ENCODE measurements at regions not wholly inside any gene's neighbourhood (a gene's known extent, or its start where the extent isn't known, plus 50 kb on each side); places are given as distances from the start of the nearest gene placed in this dataset.
"Not testable (repeated sequence)": the region's sequence is repeated elsewhere in the genome, so short reads cannot be mapped to it uniquely, and the experiment has no call there.

DNA sequence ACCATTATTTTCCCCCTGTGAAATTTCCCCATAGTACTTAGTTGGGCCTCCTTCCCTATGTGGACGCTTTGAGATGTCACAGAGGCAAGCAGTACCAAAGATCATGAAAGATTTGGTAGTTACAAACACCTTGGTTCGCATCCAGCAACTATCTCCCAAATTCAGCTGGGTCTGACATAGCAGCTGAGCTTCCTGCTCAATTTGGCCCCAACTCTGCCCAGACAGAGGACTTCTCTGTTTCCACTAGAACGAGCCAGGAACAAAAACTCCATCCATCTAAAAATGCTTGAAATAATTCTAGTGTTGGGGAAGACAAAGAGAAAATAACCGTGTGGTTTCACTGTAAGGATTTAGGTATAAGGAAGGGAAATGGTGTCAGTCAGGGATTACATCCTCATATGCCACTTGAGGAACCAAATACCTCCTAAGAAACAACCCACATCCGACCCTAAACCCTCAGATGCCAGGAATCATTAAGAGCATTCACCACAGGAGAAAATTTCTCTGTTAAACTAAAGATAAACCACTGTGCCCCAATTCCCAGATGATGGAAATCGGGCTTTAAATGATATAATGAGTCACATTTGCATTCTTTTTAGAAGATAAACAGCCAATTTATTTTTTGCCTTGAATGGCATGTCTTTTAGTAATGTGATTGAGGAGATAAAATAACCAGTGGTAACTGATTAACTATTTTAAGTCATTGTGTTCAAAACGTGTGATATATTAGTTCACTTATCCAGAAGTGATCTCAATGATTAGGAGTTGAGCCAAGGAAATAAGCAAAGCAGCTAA lies 103.7 kb upstream of the IFNG-AS1 start:
- peaks cover 15% of the 10 kb centered on the region for H3K4me1 Mint-ChIP-seq
- no peak overlapping the region for H3K27ac Mint-ChIP-seq
- no peaks in the 10 kb centered on the region for H3K9me3 Mint-ChIP-seq
- no peak overlapping the region for H3K4me3 Mint-ChIP-seq
- H3K27me3 Mint-ChIP-seq = no peaks in the 10 kb centered on the region
- H3K36me3 Mint-ChIP-seq = no peaks in the 10 kb centered on the region

DNA sequence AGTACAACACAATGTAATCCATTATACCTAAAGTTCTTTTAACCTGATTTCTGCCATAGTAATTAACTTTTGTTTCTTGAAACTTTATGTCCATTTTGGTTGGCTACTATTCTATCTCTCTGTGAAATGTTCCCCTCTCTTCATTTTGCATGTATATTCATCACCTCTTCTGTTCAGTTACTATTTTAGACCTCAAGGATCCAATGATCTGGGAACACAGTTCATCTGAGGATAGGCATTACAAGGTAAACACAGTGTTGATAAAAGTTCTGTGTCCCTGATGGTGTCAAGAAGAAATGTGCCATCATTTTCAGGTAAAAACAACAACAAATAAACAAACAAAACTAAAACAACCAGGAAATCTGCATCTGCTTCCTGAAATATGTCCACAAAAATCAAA lies 102.2 kb upstream of the IFNG-AS1 start:
- H3K36me3 Mint-ChIP-seq = no peaks in the 10 kb centered on the region
- H3K27ac Mint-ChIP-seq = no peak overlapping the region
- no peaks in the 10 kb centered on the region for H3K27me3 Mint-ChIP-seq

DNA sequence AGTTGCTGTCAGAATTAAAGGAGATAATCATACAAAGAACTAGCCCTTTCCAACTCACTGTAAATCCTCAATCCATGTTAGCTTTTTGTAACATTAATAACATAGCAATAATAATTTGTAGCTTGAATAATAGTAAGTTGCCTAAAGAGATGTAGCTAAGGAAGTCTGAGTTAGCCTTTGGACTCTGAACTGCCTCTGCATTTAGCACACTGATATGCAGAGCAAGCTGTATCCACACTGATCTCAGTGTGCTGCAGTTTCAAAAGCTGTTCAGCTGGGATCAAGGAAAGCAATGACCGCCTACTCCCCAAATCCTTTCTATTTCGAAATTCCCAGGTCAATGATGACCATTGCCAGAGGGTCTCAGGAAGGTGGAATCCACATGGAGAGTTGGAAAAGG lies 99.3 kb upstream of the IFNG-AS1 start:
- H3K36me3 Mint-ChIP-seq = no peaks in the 10 kb centered on the region
- no peak overlapping the region for H3K4me3 Mint-ChIP-seq
- peaks cover 15% of the 10 kb centered on the region for H3K4me1 Mint-ChIP-seq
- no peaks in the 10 kb centered on the region for H3K9me3 Mint-ChIP-seq
- H3K27me3 Mint-ChIP-seq = no peaks in the 10 kb centered on the region
- H3K27ac Mint-ChIP-seq = no peak overlapping the region

More for the DNA sequence above, 102.2 kb upstream of the IFNG-AS1 start:
- Mint-ChIP-seq H3K9me3 (no peaks in the 10 kb centered on the region), H3K4me3 (no peak overlapping the region), H3K4me1 (peaks cover 20% of the 10 kb centered on the region)

DNA sequence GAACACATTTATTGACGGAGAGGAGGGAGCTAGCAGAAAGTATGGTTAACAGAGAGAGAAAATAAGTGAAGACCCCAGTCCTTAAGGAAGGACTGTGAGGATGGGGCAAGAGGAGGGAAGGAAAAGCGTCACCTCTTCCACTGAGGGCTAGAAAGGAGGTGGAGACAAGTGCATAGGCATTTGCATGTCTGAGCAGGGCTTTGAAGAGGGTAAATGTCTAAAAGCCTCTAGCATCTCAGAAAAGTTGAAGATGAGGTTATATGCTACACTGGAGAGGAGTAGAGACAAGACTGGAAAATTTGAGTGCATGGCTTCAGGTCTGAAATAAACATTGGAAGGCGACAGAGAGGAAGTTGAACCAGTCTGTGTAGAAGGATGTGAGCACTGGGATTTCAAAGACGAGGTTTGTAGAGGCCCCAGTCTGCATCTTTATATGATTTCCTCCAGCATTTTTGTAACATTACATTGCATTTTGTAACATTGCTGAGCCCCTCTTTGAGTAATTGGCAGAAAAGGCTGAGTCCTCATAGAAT lies 98.5 kb upstream of the IFNG-AS1 start:
- Mint-ChIP-seq H3K4me3 (no peak overlapping the region), H3K36me3 (no peaks in the 10 kb centered on the region), H3K9me3 (no peaks in the 10 kb centered on the region), H3K4me1 (peaks cover 15% of the 10 kb centered on the region), H3K27ac (no peak overlapping the region), H3K27me3 (no peaks in the 10 kb centered on the region)

DNA sequence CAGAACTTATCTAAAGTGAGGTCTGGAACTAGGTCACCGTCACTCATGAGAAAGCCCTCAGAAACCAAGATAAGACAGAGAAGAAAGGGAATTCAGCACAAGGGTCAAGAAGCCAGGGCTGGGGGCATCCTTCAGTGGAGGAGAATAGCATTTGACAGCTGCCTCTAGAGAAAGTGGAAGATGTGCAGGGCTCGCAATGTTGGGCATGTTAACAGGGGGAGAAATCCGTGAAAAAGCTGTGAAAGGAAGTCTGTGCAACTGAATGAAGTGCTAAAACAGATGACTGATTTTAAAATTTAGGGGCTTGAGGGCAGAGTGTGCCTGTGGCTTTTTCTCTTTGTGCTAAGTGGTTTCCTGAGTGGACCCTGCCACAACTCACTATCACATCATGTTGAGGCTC lies 97.7 kb upstream of the IFNG-AS1 start:
- Mint-ChIP-seq H3K36me3 (no peaks in the 10 kb centered on the region), H3K4me3 (no peak overlapping the region), H3K4me1 (peaks cover 15% of the 10 kb centered on the region), H3K27ac (no peak overlapping the region), H3K27me3 (no peaks in the 10 kb centered on the region), H3K9me3 (peaks cover 4% of the 10 kb centered on the region)

DNA sequence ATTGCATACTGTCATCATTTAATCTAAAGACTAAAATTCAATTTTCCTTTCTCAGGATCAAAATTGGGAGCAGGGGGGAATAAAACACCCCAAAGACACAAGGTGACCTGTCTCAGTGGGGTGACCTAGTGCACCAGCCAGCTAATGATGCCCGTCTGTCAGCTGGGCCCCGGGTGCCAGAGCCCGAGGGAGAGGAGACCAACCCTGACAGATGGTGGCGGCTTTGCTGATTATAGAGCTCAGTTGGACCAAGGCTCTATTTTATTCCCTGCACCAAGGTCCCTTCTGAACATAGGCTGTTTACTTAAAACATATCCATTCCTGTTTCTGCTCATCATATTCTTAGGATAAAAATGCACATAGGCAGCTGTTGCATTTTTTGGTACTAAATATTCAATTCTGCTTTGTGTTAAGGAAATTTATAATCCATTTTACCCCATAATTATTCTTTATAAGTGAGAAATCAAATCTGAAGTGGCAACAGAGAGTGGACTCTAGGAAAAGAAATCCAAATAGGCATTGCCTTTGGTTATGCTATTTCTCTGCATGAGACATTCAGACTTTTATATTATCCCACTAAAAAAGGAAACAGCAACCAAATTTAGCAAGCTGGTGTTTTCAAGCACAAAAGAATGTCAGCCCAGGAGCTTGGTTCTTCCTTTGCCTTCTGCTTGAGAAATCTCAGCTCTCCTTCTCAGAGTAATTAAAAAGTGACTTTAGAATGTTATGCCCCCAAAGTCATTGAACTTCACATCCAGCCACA lies 96.8 kb upstream of the IFNG-AS1 start:
- Mint-ChIP-seq H3K4me3 (no peak overlapping the region), H3K36me3 (no peaks in the 10 kb centered on the region), H3K9me3 (peaks cover 4% of the 10 kb centered on the region), H3K27me3 (no peaks in the 10 kb centered on the region), H3K27ac (no peak overlapping the region), H3K4me1 (peaks cover 15% of the 10 kb centered on the region)

DNA sequence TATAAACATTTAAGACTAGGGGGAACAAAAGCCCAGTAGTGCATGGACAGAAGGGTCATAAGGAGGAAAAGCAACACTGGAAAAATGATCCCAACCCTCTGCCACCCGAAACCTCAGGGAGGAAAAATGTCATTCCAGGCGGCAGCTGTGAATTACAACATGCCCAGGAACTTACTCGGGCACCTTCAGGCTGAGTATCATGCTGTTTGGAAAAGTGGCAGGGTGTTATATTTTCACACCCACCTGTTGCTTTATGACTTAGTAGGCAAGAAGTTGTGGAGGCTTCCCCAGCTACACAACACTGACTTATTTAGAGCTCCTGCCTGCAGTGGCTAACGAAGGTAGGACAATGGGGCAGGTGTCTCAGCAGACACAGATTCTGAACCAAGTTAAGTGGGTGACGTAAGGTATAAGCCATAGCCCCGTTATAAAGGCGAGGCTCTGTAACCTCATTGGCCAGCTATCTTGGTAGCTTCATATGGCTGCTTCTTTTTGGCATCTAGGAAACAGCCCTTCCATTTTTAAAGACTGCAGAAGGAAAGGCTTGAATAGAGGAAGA lies 96.1 kb upstream of the IFNG-AS1 start:
- peaks cover 20% of the 10 kb centered on the region for H3K4me1 Mint-ChIP-seq
- H3K27me3 Mint-ChIP-seq = no peaks in the 10 kb centered on the region
- no peak overlapping the region for H3K27ac Mint-ChIP-seq
- no peaks in the 10 kb centered on the region for H3K36me3 Mint-ChIP-seq
- no peak overlapping the region for H3K4me3 Mint-ChIP-seq
- peaks cover 4% of the 10 kb centered on the region for H3K9me3 Mint-ChIP-seq

DNA sequence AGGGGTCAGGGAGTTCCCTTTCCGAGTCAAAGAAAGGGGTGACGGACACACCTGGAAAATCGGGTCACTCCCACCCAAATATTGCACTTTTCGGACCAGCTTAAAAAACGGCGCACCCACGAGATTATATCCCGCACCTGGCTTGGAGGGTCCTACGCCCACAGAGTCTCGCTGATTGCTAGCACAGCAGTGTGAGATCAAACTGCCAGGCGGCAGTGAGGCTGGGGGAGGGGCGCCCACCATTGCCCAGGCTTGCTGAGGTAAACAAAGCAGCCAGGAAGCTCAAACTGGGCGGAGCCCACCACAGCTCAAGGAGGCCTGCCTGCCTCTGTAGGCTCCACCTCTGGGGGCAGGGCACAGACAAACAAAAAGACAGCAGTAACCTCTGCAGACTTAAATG lies 88.8 kb upstream of the IFNG-AS1 start:
- H3K27ac Mint-ChIP-seq, H3K9me3 Mint-ChIP-seq, H3K36me3 Mint-ChIP-seq, H3K27me3 Mint-ChIP-seq: not testable (repeated sequence)
- Mint-ChIP-seq H3K4me1 (peaks cover 23% of the 10 kb centered on the region), H3K4me3 (peak overlapping the region; percentile 3)

DNA sequence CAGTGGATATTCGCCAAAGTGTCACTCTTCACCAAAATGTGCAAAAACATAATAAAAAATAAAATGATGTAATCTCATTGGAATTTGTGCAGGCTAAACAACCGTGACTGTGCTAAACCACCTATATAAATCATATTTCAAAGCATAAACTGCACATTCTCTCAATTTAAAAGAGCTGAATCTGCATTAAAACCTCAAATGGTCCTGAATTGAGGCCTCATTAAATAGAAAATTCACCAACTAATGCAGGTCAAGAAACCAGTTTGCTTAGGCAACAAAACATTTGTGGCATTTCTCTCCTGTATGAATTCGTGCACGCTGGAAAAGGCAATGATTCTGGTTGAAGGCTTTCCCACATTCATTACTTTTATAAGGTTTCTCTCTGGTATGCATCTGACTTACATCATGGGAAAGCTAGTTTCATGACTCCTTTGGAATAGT lies 80.1 kb upstream of the IFNG-AS1 start:
- Mint-ChIP-seq H3K9me3 (no peaks in the 10 kb centered on the region), H3K4me3 (no peak overlapping the region), H3K36me3 (no peaks in the 10 kb centered on the region), H3K27me3 (no peaks in the 10 kb centered on the region), H3K27ac (no peak overlapping the region), H3K4me1 (no peaks in the 10 kb centered on the region)

DNA sequence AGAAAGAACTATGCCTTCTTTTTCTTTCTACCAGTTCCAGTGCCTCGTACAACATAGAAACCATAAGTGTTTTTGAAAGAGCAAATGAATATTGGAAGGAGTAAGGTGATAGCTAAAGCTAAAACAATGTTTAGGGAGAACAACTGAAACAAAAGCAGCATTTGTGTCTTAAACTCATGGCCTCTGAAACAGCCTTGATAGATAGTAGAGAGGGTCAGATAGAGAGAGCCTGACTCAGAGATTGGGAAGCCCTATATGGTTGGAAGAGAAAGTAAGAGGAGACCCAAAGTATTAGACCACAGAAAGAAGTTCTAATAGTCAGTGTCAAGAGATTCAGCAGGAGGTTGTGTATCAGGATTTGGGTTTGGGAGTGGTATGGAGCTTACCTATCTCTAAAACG lies 79.6 kb upstream of the IFNG-AS1 start:
- no peak overlapping the region for H3K27ac Mint-ChIP-seq

DNA sequence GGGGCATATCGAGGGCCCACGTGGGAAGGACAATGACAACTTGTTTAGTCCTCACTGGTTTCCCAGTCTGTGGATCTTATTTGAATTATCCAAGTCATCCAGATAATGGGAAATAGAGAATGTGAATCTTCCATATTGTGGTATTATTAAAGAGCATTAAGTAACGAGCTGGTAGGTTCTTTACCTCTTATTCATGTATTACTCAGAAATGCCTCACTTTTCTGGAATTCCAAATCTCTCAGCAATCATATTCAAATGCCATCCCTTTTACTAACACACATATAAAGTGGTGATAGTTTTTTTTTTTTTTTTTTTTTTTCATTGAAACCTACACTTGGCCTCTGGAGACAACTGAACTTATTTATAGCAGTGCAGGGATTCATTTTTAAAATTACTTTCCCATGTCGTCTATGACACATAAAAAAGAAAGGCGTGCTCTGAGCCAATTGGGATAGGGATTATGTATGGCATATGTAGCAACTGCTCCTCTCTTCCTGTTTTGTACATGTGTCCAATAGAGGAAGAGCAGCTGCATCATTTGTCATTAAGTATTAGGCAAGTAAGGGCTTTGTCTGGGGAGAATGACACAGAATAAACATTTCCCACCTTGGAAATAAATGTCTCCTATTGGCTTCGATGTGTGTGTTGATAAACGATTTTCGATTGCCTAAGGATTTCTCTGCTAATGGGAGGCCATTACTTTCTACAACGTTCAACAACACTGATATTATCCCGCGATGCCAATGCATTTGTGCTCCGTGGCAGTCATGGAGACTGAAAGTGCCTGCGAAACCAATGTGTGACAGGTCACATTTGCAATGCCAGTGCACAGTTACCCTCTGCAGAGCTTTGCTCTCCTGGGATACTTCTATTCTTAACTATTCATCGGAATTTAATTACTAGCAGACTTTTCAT lies 78.6 kb upstream of the IFNG-AS1 start:
- no peaks in the 10 kb centered on the region for H3K27me3 Mint-ChIP-seq
- H3K4me1 Mint-ChIP-seq = no peaks in the 10 kb centered on the region
- no peaks in the 10 kb centered on the region for H3K9me3 Mint-ChIP-seq
- no peak overlapping the region for H3K27ac Mint-ChIP-seq
- no peaks in the 10 kb centered on the region for H3K36me3 Mint-ChIP-seq
- H3K4me3 Mint-ChIP-seq = no peak overlapping the region

More for the DNA sequence above, 79.6 kb upstream of the IFNG-AS1 start:
- Mint-ChIP-seq H3K4me1 (no peaks in the 10 kb centered on the region), H3K9me3 (no peaks in the 10 kb centered on the region), H3K27me3 (no peaks in the 10 kb centered on the region), H3K4me3 (no peak overlapping the region), H3K36me3 (no peaks in the 10 kb centered on the region)

DNA sequence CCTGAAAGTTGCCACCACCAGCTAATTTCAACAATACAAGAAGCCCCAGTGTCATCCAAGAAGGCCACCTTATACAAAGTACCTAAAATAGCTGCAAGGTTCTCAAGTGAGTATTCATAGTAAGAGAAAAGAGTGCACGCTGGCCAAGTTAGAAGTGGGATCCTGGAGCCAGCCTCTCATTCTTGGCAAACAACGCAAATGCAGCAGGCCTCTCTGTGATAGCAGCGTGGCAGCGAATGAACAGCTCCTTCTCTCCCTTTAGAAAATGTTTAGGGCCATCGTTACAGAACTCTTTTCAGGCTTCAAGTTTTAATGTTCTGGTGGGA lies 78.0 kb upstream of the IFNG-AS1 start:
- Mint-ChIP-seq H3K4me3 (no peak overlapping the region), H3K27ac (no peak overlapping the region), H3K4me1 (no peaks in the 10 kb centered on the region), H3K36me3 (no peaks in the 10 kb centered on the region), H3K27me3 (no peaks in the 10 kb centered on the region), H3K9me3 (no peaks in the 10 kb centered on the region)

DNA sequence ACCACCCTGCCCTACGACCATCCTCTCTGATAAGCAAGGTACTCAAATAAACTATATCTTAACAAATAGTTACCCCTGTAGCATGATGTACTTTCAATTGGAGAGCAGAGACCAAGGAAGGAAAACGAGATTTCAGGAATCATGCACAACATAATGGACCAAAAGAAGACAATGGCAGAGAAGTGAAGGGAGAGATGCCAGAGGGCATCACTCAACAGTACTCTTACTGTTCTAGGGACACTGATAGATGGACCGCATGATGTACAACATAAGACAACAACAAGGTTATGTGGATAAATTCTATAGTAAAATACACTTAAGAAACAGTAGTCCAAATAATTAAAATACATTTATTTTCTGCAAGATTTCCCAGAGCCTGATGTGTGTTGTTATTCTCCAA lies 77.5 kb upstream of the IFNG-AS1 start:
- Mint-ChIP-seq H3K4me1 (no peaks in the 10 kb centered on the region), H3K9me3 (no peaks in the 10 kb centered on the region), H3K27ac (no peak overlapping the region), H3K4me3 (no peak overlapping the region), H3K27me3 (no peaks in the 10 kb centered on the region), H3K36me3 (no peaks in the 10 kb centered on the region)

DNA sequence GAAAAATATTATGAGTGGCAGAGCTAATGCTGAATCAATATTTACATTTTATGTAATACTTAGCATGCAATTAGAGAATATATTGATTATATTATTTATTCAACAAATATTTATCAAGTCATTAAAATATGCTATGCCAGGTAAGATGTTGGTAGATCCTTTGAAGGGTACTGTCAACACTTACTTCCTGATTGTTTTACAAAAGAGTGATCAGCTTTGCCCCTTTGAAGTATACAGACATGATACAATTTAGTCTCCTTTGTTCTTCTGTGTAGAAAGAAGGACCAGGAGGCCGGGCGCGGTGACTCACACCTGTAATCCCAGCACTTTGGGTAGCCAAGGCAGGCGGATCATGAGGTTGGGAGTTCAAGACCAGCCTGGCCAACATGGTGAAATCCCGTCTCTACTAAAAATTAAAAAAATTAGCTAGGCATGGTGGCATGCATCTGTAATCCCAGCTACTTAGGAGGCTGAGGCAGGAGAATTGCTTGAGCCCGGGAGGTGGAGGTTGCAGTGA lies 73.9 kb upstream of the IFNG-AS1 start:
- no peaks in the 10 kb centered on the region for H3K9me3 Mint-ChIP-seq
- peaks cover 6% of the 10 kb centered on the region for H3K4me1 Mint-ChIP-seq
- no peak overlapping the region for H3K27ac Mint-ChIP-seq
- H3K27me3 Mint-ChIP-seq = no peaks in the 10 kb centered on the region
- no peaks in the 10 kb centered on the region for H3K36me3 Mint-ChIP-seq
- no peak overlapping the region for H3K4me3 Mint-ChIP-seq
